SK-N-SH (cell line): ENCODE measurements at regions not wholly inside any gene's neighbourhood (a gene's known extent, or its start where the extent isn't known, plus 50 kb on each side); places are given as distances from the start of the nearest gene placed in this dataset.

ENCODE experiments used
- CTCF ChIA-PET: fragments of 300-600, 350-600 bp; formaldehyde crosslinking; extraction: SDS; loops from one replicate; lab custom pipeline; 2021; lab: Yijun Ruan, JAX
- POLR2A ChIA-PET: fragments of 350-600 bp; sonication (Branson Sonifier 250); formaldehyde crosslinking; extraction: SDS; loops from one replicate; lab custom pipeline; 2020; ENCODE audit warnings: antibody characterized with exemption, inconsistent platforms; lab: Yijun Ruan, JAX
- DNase-seq: peaks from one replicate; pipeline ENCODE4 v3.0.0; 2012
- H2AFZ ChIP-seq: fragments of 200-600 bp; sonication (generic); 2 replicates; pipeline ENCODE4 v1.8.1; 2016; ENCODE audit warnings: antibody characterized with exemption, mild to moderate bottlenecking, low read depth
- H3F3A ChIP-seq: fragments of 200-600 bp; sonication (generic); replicated peaks from 2 replicates; pipeline ENCODE3; 2016; ENCODE audit warnings: antibody characterized with exemption, mild to moderate bottlenecking; ENCODE audit not compliant: insufficient read depth
- H3K27ac ChIP-seq, 2 experiments: fragments of 200-500 bp in 1 of 2; fragments of 200-600 bp in 1 of 2; sonication (Bioruptor generic) in 1 of 2; sonication (generic), shearing (Covaris generic) in 1 of 2; 2 replicates each; pipeline versions ENCODE4 v1.5.1 to v1.6.1; 2014 to 2016; ENCODE audit warnings: low read depth in 2 of 2, inconsistent platforms in 1 of 2, low read length in 1 of 2, mild to moderate bottlenecking in 1 of 2, mixed read lengths in 1 of 2
- H3K27me3 ChIP-seq: fragments of 200-600 bp; sonication (generic), shearing (Covaris generic); 2 replicates; pipeline ENCODE4 v1.6.1; 2016; ENCODE audit warnings: mixed run types; ENCODE audit not compliant: insufficient read depth
- H3K36me3 ChIP-seq, 2 experiments: fragments of 200-500 bp in 1 of 2; fragments of 200-600 bp in 1 of 2; sonication (Bioruptor generic) in 1 of 2; sonication (generic) in 1 of 2; replicated peaks in 1 of 2; 2 replicates each; pipeline versions ENCODE3 to v1.5.1; 2014 to 2016; ENCODE audit warnings: low read length in 1 of 2, mild to moderate bottlenecking in 1 of 2; ENCODE audit not compliant: insufficient read depth in 2 of 2, control insufficient read depth in 1 of 2
- H3K4me1 ChIP-seq, 2 experiments: fragments of 200-500 bp in 1 of 2; fragments of 200-600 bp in 1 of 2; sonication (Bioruptor generic) in 1 of 2; sonication (generic), shearing (Covaris generic) in 1 of 2; 2 replicates each; pipeline versions ENCODE4 v1.5.1 to v1.6.1; 2014 to 2016; ENCODE audit warnings: low read depth in 1 of 2, low read length in 1 of 2, mixed run types in 1 of 2; ENCODE audit not compliant: insufficient read depth in 2 of 2, control insufficient read depth in 1 of 2
- H3K4me2 ChIP-seq: fragments of 200-600 bp; sonication (generic), shearing (Covaris generic); 2 replicates; pipeline ENCODE4 v1.6.1; 2017; ENCODE audit warnings: mixed run types
- H3K4me3 ChIP-seq, 2 experiments: fragments of 200-500 bp in 1 of 2; fragments of 200-600 bp in 1 of 2; sonication (Bioruptor generic) in 1 of 2; sonication (generic), shearing (Covaris generic) in 1 of 2; 2 replicates each; pipeline versions ENCODE4 v1.5.1 to v1.8.1; 2014 to 2016; ENCODE audit warnings: low read depth in 2 of 2, inconsistent platforms in 1 of 2, low read length in 1 of 2, mild to moderate bottlenecking in 1 of 2, mixed read lengths in 1 of 2, moderate library complexity in 1 of 2
- H3K79me2 ChIP-seq: fragments of 200-600 bp; sonication (generic); 2 replicates; pipeline ENCODE4 v1.8.1; 2017; ENCODE audit warnings: mild to moderate bottlenecking; ENCODE audit not compliant: insufficient read depth
- H3K9ac ChIP-seq: fragments of 200-600 bp; sonication (generic); 2 replicates; pipeline ENCODE4 v1.6.1; 2017; ENCODE audit warnings: mixed run types
- H3K9me2 ChIP-seq: fragments of 200-600 bp; sonication (generic); 2 replicates; pipeline ENCODE4 v1.6.1; 2017; ENCODE audit warnings: mixed run types
- H3K9me3 ChIP-seq: fragments of 200-600 bp; sonication (generic); 2 replicates; pipeline ENCODE4 v1.6.1; 2017; ENCODE audit warnings: mixed run types, mild to moderate bottlenecking, moderate library complexity
- H4K20me1 ChIP-seq: fragments of 200-600 bp; sonication (generic); 2 replicates; pipeline ENCODE4 v1.6.1; 2017; ENCODE audit warnings: mild to moderate bottlenecking, mixed run types; ENCODE audit not compliant: insufficient read depth
- CHD2 ChIP-seq: fragments of 150-350 bp; IDR thresholded peaks from 2 replicates; pipeline ENCODE4 v1.6.1; 2018; ENCODE audit warnings: low read length; ENCODE audit not compliant: partially characterized antibody
- EP300 ChIP-seq, 2 experiments: IDR thresholded peaks; 2 replicates each; pipeline versions ENCODE4 v1.4.0 to v1.6.1; 2012; ENCODE audit warnings: borderline replicate concordance in 1 of 2, low read depth in 1 of 2, low read length in 1 of 2
- EZH2phosphoT487 ChIP-seq: fragments of 200-600 bp; sonication (generic); IDR thresholded peaks from 2 replicates; pipeline ENCODE4 v1.6.1; 2017; ENCODE audit warnings: low read depth, mixed run types, mild to moderate bottlenecking, antibody characterized with exemption, moderate library complexity, borderline replicate concordance
- FOSL2 ChIP-seq: IDR thresholded peaks from 2 replicates; pipeline ENCODE4 v1.4.0; 2012; ENCODE audit warnings: low read depth, mild to moderate bottlenecking, moderate library complexity, borderline replicate concordance
- FOXJ3 ChIP-seq: sonication (generic); formaldehyde crosslinking; IDR thresholded peaks from 2 replicates; pipeline ENCODE4 v1.5.1; 2020; ENCODE audit warnings: mild to moderate bottlenecking, missing genetic modification reagents
- GABPA ChIP-seq: IDR thresholded peaks from 2 replicates; pipeline ENCODE4 v1.4.0; 2012; ENCODE audit warnings: low read depth, mild to moderate bottlenecking
- GATA2 ChIP-seq: sonication (generic); formaldehyde crosslinking; IDR thresholded peaks from 2 replicates; pipeline ENCODE4 v1.5.0; 2020; ENCODE audit warnings: mild to moderate bottlenecking, missing genetic modification reagents
- MEF2A ChIP-seq: IDR thresholded peaks from 2 replicates; pipeline ENCODE4 v1.4.0; 2012; ENCODE audit warnings: low read depth, borderline replicate concordance
- MXI1 ChIP-seq: IDR thresholded peaks from 2 replicates; pipeline ENCODE4 v1.6.1; 2012; ENCODE audit warnings: mild to moderate bottlenecking, low read depth, low read length, improper control_type of control experiment
- NFIC ChIP-seq: IDR thresholded peaks from 2 replicates; pipeline ENCODE4 v1.4.0; 2012; ENCODE audit warnings: borderline replicate concordance
- PBX3 ChIP-seq: IDR thresholded peaks from 2 replicates; pipeline ENCODE4; 2012
- POLR2AphosphoS5 ChIP-seq: IDR thresholded peaks from 2 replicates; pipeline ENCODE4 v1.6.1; 2012; ENCODE audit warnings: low read depth, low read length
- RXRA ChIP-seq: IDR thresholded peaks from 2 replicates; pipeline ENCODE4 v1.4.0; 2012; ENCODE audit warnings: low read depth, mild to moderate bottlenecking, borderline replicate concordance
- TAF1 ChIP-seq: IDR thresholded peaks from 2 replicates; pipeline ENCODE4 v1.6.1; 2012; ENCODE audit warnings: low read depth, mild to moderate bottlenecking, low read length, moderate library complexity, borderline replicate concordance
- USF2 ChIP-seq: fragments of 150-350 bp; IDR thresholded peaks from 2 replicates; pipeline ENCODE4 v1.6.1; 2017; ENCODE audit warnings: antibody characterized with exemption, low read length, low read depth, borderline replicate concordance
- WGBS: methylation state at CpG from one replicate; pipeline ENCODE4 v1.1.6; 2017; ENCODE audit warnings: low lambda C conversion rate; 5-methylcytosine and 5-hydroxymethylcytosine counted together
- TF ChIP-seq, protein P1 (sequence below): fragments of 200-600 bp; sonication (generic); IDR thresholded peaks from 2 replicates; pipeline ENCODE4 v1.6.1; 2017; ENCODE audit warnings: antibody characterized with exemption, mild to moderate bottlenecking, moderate library complexity
- TF ChIP-seq, protein P2 (sequence below): IDR thresholded peaks from 2 replicates; pipeline ENCODE4 v1.6.1; 2012; ENCODE audit warnings: mild to moderate bottlenecking, low read depth, low read length, moderate library complexity

GRCh38 chr7:109751241-109751640, 1181.6 kb downstream of the DNAJB9 start:
- WGBS = 55% methylated on average over 4 of the region's 4 CpGs
- DNase-seq = no peak

GRCh38 chr7:109752068-109752467, 1182.4 kb downstream of the DNAJB9 start:
- no peaks in the 10 kb centered on the region for H3K36me3 ChIP-seq
- H3F3A ChIP-seq = no peaks in the 10 kb centered on the region
- H3K27me3 ChIP-seq = no peaks in the 10 kb centered on the region
- H3K4me1 ChIP-seq = no peaks in the 10 kb centered on the region
- H3K79me2 ChIP-seq = no peaks in the 10 kb centered on the region
- H3K27ac ChIP-seq = no peak overlapping the region
- no peaks in the 10 kb centered on the region; the same call in 1 of the 2 replicates for H3K9me3 ChIP-seq
- TF ChIP-seq PBX3 (no peak), FOSL2 (no peak), GATA2 (CRISPR knock-in tag) (no peak), MXI1 (no peak), RXRA (no peak), NFIC (no peak), POLR2AphosphoS5 (no peak), FOXJ3 (CRISPR knock-in tag) (no peak), USF2 (no peak), MEF2A (no peak), GABPA (no peak), EZH2phosphoT487 (no peak), CHD2 (no peak)
- TF ChIP-seq, protein P1, sequence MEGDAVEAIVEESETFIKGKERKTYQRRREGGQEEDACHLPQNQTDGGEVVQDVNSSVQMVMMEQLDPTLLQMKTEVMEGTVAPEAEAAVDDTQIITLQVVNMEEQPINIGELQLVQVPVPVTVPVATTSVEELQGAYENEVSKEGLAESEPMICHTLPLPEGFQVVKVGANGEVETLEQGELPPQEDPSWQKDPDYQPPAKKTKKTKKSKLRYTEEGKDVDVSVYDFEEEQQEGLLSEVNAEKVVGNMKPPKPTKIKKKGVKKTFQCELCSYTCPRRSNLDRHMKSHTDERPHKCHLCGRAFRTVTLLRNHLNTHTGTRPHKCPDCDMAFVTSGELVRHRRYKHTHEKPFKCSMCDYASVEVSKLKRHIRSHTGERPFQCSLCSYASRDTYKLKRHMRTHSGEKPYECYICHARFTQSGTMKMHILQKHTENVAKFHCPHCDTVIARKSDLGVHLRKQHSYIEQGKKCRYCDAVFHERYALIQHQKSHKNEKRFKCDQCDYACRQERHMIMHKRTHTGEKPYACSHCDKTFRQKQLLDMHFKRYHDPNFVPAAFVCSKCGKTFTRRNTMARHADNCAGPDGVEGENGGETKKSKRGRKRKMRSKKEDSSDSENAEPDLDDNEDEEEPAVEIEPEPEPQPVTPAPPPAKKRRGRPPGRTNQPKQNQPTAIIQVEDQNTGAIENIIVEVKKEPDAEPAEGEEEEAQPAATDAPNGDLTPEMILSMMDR = no peak
- TF ChIP-seq, protein P2, sequence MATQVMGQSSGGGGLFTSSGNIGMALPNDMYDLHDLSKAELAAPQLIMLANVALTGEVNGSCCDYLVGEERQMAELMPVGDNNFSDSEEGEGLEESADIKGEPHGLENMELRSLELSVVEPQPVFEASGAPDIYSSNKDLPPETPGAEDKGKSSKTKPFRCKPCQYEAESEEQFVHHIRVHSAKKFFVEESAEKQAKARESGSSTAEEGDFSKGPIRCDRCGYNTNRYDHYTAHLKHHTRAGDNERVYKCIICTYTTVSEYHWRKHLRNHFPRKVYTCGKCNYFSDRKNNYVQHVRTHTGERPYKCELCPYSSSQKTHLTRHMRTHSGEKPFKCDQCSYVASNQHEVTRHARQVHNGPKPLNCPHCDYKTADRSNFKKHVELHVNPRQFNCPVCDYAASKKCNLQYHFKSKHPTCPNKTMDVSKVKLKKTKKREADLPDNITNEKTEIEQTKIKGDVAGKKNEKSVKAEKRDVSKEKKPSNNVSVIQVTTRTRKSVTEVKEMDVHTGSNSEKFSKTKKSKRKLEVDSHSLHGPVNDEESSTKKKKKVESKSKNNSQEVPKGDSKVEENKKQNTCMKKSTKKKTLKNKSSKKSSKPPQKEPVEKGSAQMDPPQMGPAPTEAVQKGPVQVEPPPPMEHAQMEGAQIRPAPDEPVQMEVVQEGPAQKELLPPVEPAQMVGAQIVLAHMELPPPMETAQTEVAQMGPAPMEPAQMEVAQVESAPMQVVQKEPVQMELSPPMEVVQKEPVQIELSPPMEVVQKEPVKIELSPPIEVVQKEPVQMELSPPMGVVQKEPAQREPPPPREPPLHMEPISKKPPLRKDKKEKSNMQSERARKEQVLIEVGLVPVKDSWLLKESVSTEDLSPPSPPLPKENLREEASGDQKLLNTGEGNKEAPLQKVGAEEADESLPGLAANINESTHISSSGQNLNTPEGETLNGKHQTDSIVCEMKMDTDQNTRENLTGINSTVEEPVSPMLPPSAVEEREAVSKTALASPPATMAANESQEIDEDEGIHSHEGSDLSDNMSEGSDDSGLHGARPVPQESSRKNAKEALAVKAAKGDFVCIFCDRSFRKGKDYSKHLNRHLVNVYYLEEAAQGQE = no peak
- no peaks in the 10 kb centered on the region for H3K9me2 ChIP-seq
- H2AFZ ChIP-seq = no peak overlapping the region
- 30% methylated on average over 4 of the region's 4 CpGs for WGBS
- H4K20me1 ChIP-seq = no peaks in the 10 kb centered on the region
- ChIA-PET POLR2A (no interaction called here), CTCF (no interaction called here)
- no peak for DNase-seq
- no peak overlapping the region for H3K4me3 ChIP-seq
- no peak overlapping the region for H3K4me2 ChIP-seq
- no peak overlapping the region for H3K9ac ChIP-seq

More at GRCh38 chr7:109751241-109751640, 1181.6 kb downstream of the DNAJB9 start:
- Histone ChIP-seq H3K79me2 (no peaks in the 10 kb centered on the region), H3K27me3 (no peaks in the 10 kb centered on the region), H3F3A (no peaks in the 10 kb centered on the region), H4K20me1 (no peaks in the 10 kb centered on the region), H3K9me2 (no peaks in the 10 kb centered on the region), H3K9ac (no peak overlapping the region), H3K9me3 (no peaks in the 10 kb centered on the region; the same call in 1 of the 2 replicates), H3K36me3 (no peaks in the 10 kb centered on the region), H3K27ac (no peak overlapping the region), H3K4me1 (no peaks in the 10 kb centered on the region), H3K4me3 (no peak overlapping the region), H3K4me2 (no peak overlapping the region), H2AFZ (no peak overlapping the region)
- CTCF ChIA-PET = no interaction called here
- no peak for TF ChIP-seq TAF1
- TF ChIP-seq EP300 (IDR thresholded peaks at IDR 0.05; ENCODE audit: borderline replicate concordance in 1 of 2, low read depth in 1 of 2, low read length in 1 of 2) = no peak
- no peak for TF ChIP-seq CHD2
- TF ChIP-seq MEF2A = no peak
- POLR2A ChIA-PET = no interaction called here
